Hepatocyte (in vitro differentiated cells): ENCODE measurements at regions not wholly inside any gene's neighbourhood (a gene's known extent, or its start where the extent isn't known, plus 50 kb on each side); places are given as distances from the start of the nearest gene placed in this dataset.

Source experiments
- EZH2phosphoT487 ChIP-seq: fragments of 200-600 bp; sonication (generic); IDR thresholded peaks from one replicate; pipeline ENCODE4 v1.6.1; 2018; ENCODE audit warnings: antibody characterized with exemption, mild to moderate bottlenecking, low read depth, moderate library complexity; ENCODE audit not compliant: unreplicated experiment, severe bottlenecking
- TF ChIP-seq, protein P1 (sequence below): fragments of 200-600 bp; sonication (generic); IDR thresholded peaks from 2 replicates; pipeline ENCODE4 v1.5.1; 2016; ENCODE audit warnings: antibody characterized with exemption, mild to moderate bottlenecking; ENCODE audit not compliant: poor library complexity

DNA sequence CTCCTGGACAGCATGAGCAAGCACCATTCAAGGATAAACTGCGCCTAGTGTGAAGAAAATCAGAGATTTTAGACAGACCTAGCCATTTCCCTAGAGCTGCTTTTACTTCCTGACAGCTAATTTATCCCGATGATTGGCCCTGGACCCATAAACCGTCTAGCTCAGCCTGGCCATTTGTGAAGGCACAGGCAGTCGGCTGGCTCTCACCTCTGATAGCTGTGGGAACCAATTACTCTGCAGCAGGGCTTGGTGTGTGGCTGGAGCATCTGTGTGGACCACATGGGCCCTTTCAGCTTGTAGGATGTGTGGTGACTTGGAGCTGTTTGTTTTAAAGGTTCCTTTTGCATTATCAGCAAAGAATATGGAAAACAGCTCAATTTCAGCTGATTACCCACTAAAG, 111.1 kb upstream of the NPY start:
- no peak for TF ChIP-seq EZH2phosphoT487
- TF ChIP-seq, protein P1, sequence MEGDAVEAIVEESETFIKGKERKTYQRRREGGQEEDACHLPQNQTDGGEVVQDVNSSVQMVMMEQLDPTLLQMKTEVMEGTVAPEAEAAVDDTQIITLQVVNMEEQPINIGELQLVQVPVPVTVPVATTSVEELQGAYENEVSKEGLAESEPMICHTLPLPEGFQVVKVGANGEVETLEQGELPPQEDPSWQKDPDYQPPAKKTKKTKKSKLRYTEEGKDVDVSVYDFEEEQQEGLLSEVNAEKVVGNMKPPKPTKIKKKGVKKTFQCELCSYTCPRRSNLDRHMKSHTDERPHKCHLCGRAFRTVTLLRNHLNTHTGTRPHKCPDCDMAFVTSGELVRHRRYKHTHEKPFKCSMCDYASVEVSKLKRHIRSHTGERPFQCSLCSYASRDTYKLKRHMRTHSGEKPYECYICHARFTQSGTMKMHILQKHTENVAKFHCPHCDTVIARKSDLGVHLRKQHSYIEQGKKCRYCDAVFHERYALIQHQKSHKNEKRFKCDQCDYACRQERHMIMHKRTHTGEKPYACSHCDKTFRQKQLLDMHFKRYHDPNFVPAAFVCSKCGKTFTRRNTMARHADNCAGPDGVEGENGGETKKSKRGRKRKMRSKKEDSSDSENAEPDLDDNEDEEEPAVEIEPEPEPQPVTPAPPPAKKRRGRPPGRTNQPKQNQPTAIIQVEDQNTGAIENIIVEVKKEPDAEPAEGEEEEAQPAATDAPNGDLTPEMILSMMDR, result no peak
